Testis (tissue), 2 donors: ENCODE measurements at regions not wholly inside any gene's neighbourhood (a gene's known extent, or its start where the extent isn't known, plus 50 kb on each side); places are given as distances from the start of the nearest gene placed in this dataset.

Experiments used
- DNase-seq: peaks from one replicate; pipeline ENCODE4 v3.0.0-alpha.2; 2019
- H3K27ac ChIP-seq, 2 donors: fragments of 200-600 bp; sonication (generic); one replicate each; pipeline ENCODE4 v1.5.1; 2019
- H3K27me3 ChIP-seq: fragments of 200-600 bp; sonication (generic); one replicate; pipeline ENCODE4 v1.5.1; 2019
- H3K36me3 ChIP-seq: fragments of 200-600 bp; sonication (generic); one replicate; pipeline ENCODE4 v1.5.1; 2017; ENCODE audit warnings: low read depth; ENCODE audit errors: missing control alignments
- H3K4me1 ChIP-seq: fragments of 200-600 bp; sonication (generic); one replicate; pipeline ENCODE4 v1.5.1; 2019
- H3K4me3 ChIP-seq, 2 donors: fragments of 200-600 bp; sonication (generic); one replicate each; pipeline ENCODE4 v1.5.1; 2017 to 2019
- H3K9me3 ChIP-seq: fragments of 200-600 bp; sonication (generic); one replicate; pipeline ENCODE4 v1.5.1; 2017
- POLR2A ChIP-seq: fragments of 450-650 bp; IDR thresholded peaks from one replicate; pipeline ENCODE4 v1.6.1; 2017; ENCODE audit warnings: antibody characterized with exemption, mild to moderate bottlenecking, moderate library complexity
- WGBS, 2 donors: methylation state at CpG; one replicate each; pipeline ENCODE4 v1.1.5; 2018; 5-methylcytosine and 5-hydroxymethylcytosine counted together
- intact Hi-C: fragments of 100-400 bp; cut with DNase I; formaldehyde crosslinking; loops from one replicate; pipeline ENCODE4 v1.15.1; 2023; ENCODE audit warnings: low total_unique reads
- TF ChIP-seq, protein P1 (sequence below), 3 experiments: fragments of 450-650 bp in 2 of 3; fragments of 200-600 bp in 1 of 3; sonication (generic) in 1 of 3; IDR thresholded peaks; one replicate each; pipeline ENCODE4 v1.5.1; 2016 to 2019; ENCODE audit warnings: antibody characterized with exemption in 3 of 3, mild to moderate bottlenecking in 2 of 3, moderate library complexity in 1 of 3

DNA sequence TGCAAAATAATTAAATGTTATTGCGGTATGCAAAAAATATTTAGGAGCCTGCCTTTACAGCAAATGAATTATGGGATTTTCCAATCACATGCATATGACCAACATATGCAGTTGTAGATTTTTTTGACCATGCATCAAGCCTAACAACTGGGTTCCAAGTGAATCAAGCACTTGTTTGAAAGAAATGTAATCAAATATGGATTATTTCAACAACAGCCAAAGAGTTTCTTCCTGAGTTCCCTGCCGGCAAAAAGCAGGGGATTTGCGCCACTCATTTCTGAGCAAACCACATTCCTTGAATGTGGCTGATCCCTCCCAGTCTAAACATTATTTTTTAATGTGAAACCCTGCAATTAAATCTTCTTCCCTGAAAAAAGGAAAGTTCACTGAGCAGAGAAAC is 100.1 kb upstream of the ADTRP start:
- intact Hi-C loops = no loop called here
- Histone ChIP-seq H3K4me1 (peaks cover 3% of the 10 kb centered on the region), H3K4me3 (no peak overlapping the region), H3K27ac (no peak overlapping the region), H3K27me3 (no peaks in the 10 kb centered on the region), H3K36me3 (no peaks in the 10 kb centered on the region), H3K9me3 (no peaks in the 10 kb centered on the region)
- DNase-seq = no peak
- TF ChIP-seq POLR2A = no peak
- TF ChIP-seq, protein P1, sequence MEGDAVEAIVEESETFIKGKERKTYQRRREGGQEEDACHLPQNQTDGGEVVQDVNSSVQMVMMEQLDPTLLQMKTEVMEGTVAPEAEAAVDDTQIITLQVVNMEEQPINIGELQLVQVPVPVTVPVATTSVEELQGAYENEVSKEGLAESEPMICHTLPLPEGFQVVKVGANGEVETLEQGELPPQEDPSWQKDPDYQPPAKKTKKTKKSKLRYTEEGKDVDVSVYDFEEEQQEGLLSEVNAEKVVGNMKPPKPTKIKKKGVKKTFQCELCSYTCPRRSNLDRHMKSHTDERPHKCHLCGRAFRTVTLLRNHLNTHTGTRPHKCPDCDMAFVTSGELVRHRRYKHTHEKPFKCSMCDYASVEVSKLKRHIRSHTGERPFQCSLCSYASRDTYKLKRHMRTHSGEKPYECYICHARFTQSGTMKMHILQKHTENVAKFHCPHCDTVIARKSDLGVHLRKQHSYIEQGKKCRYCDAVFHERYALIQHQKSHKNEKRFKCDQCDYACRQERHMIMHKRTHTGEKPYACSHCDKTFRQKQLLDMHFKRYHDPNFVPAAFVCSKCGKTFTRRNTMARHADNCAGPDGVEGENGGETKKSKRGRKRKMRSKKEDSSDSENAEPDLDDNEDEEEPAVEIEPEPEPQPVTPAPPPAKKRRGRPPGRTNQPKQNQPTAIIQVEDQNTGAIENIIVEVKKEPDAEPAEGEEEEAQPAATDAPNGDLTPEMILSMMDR (IDR thresholded peaks at IDR 0.05) = no peak
- 95% methylated on average over 3 of the region's 3 CpGs for WGBS, 2 donors

DNA sequence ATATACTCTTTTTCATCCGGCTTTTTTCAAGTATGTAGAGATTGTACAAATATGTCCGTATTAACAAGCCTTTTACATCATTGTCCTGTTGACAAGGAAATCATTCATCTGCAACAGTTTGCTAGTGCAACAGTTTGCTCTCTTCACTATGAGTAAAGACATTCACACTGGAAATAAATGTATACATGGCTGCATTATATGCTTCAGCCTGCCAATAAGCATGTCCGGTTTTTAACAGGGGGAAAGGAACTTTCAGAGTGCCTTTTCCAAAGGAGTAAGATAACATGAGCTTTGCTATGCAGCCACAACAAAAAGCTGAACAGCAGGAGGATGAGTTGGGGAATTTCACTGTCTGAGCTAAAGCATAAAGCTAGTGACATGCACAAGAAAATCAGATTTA is 99.4 kb upstream of the ADTRP start:
- H3K9me3 ChIP-seq = no peaks in the 10 kb centered on the region
- TF ChIP-seq, protein P1 (IDR thresholded peaks at IDR 0.05) = no peak
- TF ChIP-seq POLR2A = no peak
- intact Hi-C loops = no loop called here

DNA sequence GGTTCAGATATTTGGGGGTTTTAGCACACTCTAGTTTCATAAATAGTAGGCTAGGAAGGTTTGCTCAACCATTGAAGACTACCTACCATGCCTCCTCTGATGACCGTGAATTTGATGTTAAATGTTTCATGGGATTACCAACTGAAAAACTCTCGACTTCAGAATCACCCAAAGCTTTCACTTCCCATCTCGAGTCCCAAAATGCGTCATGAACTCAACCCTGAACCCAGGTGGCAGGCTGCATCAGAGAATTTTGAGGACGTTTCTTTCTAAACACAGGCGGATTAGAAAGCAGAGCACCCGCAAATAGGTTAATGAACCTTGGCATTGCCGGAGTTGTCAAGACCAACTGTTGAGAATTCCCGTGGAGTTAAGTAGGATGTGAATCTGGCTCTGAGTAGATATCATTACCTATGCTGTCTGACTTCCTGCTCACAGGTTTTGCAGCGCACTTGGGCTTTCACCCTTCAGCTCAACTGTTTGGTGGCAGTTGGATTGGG is 98.4 kb upstream of the ADTRP start:
- intact Hi-C loops = no loop called here
- 87 to 96% methylated on average over 10 of the region's 10 CpGs for WGBS, 2 donors
- Histone ChIP-seq H3K27ac (no peak overlapping the region), H3K36me3 (no peaks in the 10 kb centered on the region), H3K27me3 (no peaks in the 10 kb centered on the region), H3K9me3 (no peaks in the 10 kb centered on the region), H3K4me3 (no peak overlapping the region), H3K4me1 (peaks cover 3% of the 10 kb centered on the region)
- DNase-seq = no peak
- no peak for TF ChIP-seq POLR2A
- TF ChIP-seq, protein P1 (IDR thresholded peaks at IDR 0.05) = no peak

More for the DNA sequence above, 99.4 kb upstream of the ADTRP start:
- no peaks in the 10 kb centered on the region for H3K27me3 ChIP-seq
- H3K36me3 ChIP-seq = no peaks in the 10 kb centered on the region
- peaks cover 3% of the 10 kb centered on the region for H3K4me1 ChIP-seq
- H3K27ac ChIP-seq = no peak overlapping the region
- no peak for DNase-seq
- WGBS, 2 donors = 46 to 47% methylated on average over 3 of the region's 3 CpGs
- no peak overlapping the region for H3K4me3 ChIP-seq

DNA sequence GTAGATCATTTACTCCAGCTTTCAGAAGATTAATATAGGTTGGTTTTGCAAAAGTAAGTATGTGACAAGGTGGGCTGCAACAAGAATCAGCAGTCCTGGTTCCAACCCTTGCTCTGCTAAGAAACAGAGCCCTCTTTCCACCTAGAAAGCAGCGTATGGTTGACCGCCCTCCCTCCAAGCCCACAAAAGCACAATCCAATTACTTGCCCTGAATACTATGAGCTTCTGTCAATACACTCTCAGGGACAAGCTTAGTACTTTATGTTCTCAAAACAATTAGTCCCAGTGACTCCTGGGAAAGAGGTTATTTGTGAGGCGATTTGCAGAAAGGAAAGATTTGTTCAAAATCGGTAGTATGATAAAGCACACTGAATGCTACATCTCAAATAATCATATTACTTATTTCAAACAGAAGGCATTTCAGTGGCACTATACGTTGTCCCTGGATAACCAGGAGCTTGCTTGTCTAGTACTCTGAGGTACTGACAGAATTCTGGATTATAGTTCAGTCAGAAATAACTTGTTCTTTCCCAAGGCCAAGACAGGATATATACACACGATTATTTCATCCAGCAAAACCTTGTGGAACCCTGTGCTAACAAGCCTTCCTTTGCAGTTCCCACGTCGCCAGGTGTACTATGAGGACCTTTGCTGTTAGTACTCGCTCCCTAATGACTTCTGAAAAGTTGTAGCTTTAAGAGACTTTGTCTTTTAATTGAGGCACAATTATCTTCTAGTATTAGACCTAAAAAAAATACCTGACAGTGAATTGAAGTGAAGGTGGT is 96.9 kb upstream of the ADTRP start:
- Histone ChIP-seq H3K9me3 (no peaks in the 10 kb centered on the region), H3K4me1 (peaks cover 3% of the 10 kb centered on the region), H3K27ac (no peak overlapping the region), H3K36me3 (no peaks in the 10 kb centered on the region), H3K27me3 (no peaks in the 10 kb centered on the region), H3K4me3 (no peak overlapping the region)
- no peak for DNase-seq
- intact Hi-C loops = no loop called here
- no peak for TF ChIP-seq POLR2A
- TF ChIP-seq, protein P1 (IDR thresholded peaks at IDR 0.05) = no peak
- 46 to 52% methylated on average over 9 of the region's 9 CpGs for WGBS, 2 donors
